Hypothalamus (tissue), 51 donors: ENCODE measurements at regions not wholly inside any gene's neighbourhood (a gene's known extent, or its start where the extent isn't known, plus 50 kb on each side); places are given as distances from the start of the nearest gene placed in this dataset.

ENCODE experiments used
- DNase-seq, 51 donors: peaks; one replicate each; lab custom pipeline; 2025; lab: John Stamatoyannopoulos, UW

DNA sequence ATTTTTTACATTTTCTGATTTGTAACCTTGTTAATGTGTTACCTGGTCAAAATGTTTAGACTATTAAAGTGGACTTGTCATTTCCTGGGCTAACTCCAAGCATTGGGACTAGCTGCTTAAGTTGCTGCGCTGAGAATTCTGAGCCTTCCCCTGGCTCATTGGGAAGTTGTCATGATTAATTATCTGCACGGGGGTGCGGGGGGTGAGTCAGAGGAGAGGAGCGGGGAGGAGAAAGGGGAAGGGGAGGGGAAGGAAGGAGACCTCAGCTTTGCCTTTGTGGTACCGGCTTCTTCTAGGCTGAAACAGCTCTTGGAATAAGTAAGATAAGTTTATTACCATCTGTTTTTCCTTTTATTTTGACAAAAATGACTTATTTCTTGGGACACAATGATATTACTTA is 52.9 kb upstream of the APCDD1 start:
- DNase-seq: peak in 2 of 51 donors; percentile 16 to 32

DNA sequence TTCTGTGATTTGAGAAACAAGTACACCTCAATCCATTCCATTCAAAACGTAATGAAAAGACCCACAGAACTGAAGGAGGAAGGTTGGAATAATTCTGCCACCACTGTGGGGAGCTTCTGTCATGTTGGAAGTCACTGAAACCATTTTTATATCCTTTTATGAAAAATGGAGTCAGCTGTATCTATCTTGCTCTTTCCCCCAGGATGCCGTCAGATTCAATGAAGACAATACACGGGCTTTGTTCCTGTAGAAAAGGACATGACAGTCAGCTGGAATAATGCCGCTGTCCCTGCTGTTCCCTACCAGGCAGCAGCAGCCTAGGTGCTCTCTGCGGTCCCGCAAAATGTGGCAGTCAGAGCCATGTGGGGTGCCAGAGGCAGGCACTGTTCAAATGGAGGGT is 52.5 kb upstream of the APCDD1 start:
- peak in 1 of 51 donors; percentile 32 for DNase-seq

DNA sequence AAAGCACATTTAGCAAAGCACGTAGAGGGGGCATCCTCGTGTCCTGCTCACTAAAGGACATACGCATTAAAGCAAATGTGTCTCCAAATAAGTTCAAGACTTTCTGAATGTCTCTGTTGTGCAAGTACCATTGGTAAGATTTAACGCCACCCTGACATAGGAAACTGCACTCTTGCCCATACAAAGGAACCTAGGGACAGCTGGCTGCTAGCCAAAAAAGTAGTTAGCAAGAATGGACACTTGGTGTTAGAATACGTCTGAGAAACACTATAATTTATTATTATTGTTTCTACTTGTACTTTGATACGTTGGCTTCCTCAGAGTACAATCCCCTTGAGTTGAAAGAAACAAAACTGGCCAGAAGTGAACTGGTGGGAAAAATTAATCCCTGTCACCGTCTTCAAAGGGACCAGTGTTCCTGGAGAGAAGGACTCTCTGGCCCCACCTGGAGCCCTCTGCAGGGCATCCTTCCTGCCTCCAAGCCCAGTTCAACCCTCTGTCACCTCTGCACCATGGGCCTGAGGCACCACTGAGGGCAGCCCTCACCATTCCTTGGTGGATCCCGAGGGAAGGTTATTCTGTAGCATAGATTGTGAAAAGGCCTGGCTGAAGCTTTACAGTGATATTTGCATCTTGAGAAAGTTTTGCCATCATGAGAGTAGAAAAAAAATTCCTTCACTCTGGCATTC is 51.4 kb upstream of the APCDD1 start:
- DNase-seq: peak in 1 of 51 donors; percentile 39

DNA sequence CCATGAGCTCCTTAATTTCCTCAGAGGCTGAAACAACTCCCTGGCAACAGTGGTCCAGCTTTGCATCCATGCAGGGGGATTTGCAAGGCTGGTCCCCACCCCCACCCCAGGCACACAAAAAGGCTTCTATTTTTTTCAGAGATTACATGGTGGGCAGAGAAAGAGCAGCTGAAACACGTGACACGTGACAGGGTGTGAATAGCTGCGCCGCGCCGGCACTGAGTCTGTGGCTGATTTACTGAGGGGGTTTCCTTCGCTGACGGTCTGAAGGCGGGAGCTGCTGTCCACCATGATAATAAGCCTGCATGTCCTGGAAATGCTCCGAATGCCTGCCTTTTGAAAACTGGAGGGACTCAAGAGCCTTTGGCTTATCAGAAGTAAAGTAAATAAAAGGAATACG is 50.7 kb upstream of the APCDD1 start:
- peak in 12 of 51 donors; percentile 9 to 71 (median 28) for DNase-seq

DNA sequence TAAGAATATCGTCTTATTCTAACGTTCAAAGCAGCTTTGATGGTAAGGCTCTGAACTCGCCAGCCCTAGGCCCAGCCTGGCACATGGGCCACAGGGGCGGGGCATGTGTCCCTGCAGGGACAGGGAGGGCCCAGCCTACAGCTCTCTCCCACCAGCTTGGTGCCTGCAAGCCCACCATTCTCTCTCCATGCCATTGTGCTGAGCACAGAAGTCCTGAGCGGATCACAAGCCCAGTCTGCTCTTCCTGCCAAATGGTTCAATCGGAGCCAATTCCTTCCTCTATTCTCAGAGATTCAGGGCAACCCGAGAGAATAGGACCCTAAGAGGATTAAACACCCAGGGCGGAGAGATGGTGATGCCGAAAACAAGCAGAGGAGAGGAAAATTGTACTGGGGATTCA is 50.3 kb upstream of the APCDD1 start:
- DNase-seq: peak in 25 of 51 donors; percentile 16 to 71 (median 41)
